GM23338 (cell line): ENCODE measurements at regions not wholly inside any gene's neighbourhood (a gene's known extent, or its start where the extent isn't known, plus 50 kb on each side); places are given as distances from the start of the nearest gene placed in this dataset.
"Not testable (repeated sequence)": the region's sequence is repeated elsewhere in the genome, so short reads cannot be mapped to it uniquely, and the experiment has no call there.

Experiments
- ATAC-seq: fragments of 200-7000 bp; cut with Tn5 transposase; 3 replicates; pipeline ENCODE4 v1.9.1; 2020
- DNase-seq: peaks from one replicate; pipeline ENCODE4 v3.0.0-alpha.2; 2015; ENCODE audit warnings: low spot score
- H2AFZ ChIP-seq: fragments of 200-600 bp; sonication (generic); 2 replicates; pipeline ENCODE4 v1.8.0; 2016; ENCODE audit warnings: antibody characterized with exemption, mild to moderate bottlenecking, moderate library complexity
- H3F3A ChIP-seq: fragments of 200-600 bp; sonication (generic); replicated peaks from 2 replicates; pipeline ENCODE4 v1.8.0; 2017; ENCODE audit warnings: antibody characterized with exemption, mixed run types, low read depth
- H3K27ac ChIP-seq: fragments of 200-600 bp; sonication (generic); 2 replicates; pipeline ENCODE4 v1.6.1; 2016; ENCODE audit warnings: low read depth
- H3K27me3 ChIP-seq: fragments of 200-600 bp; sonication (generic); 2 replicates; pipeline ENCODE4 v1.8.0; 2016; ENCODE audit warnings: mild to moderate bottlenecking, mixed run types, moderate library complexity; ENCODE audit not compliant: insufficient read depth
- H3K36me3 ChIP-seq: fragments of 200-600 bp; sonication (generic); 2 replicates; pipeline ENCODE4 v1.8.0; 2016; ENCODE audit warnings: mild to moderate bottlenecking; ENCODE audit not compliant: insufficient read depth
- H3K4me1 ChIP-seq: fragments of 200-600 bp; sonication (generic); 2 replicates; pipeline ENCODE4 v1.8.0; 2016; ENCODE audit warnings: mild to moderate bottlenecking, moderate library complexity; ENCODE audit not compliant: insufficient read depth
- H3K4me2 ChIP-seq: fragments of 200-600 bp; sonication (generic); 2 replicates; pipeline ENCODE4 v1.7.1; 2017; ENCODE audit warnings: mixed run types
- H3K4me3 ChIP-seq: fragments of 200-600 bp; sonication (generic); 2 replicates; pipeline ENCODE4 v1.6.1; 2016; ENCODE audit warnings: mixed run types
- H3K79me2 ChIP-seq: fragments of 200-600 bp; sonication (generic); replicated peaks from 2 replicates; pipeline ENCODE4 v1.8.0; 2017; ENCODE audit warnings: mild to moderate bottlenecking; ENCODE audit not compliant: insufficient read depth
- H3K9me2 ChIP-seq: fragments of 200-600 bp; sonication (generic); 2 replicates; pipeline ENCODE4 v1.8.0; 2017; ENCODE audit not compliant: insufficient read depth
- H4K20me1 ChIP-seq: fragments of 200-600 bp; sonication (generic); replicated peaks from 2 replicates; pipeline ENCODE4 v1.8.0; 2017; ENCODE audit warnings: mild to moderate bottlenecking; ENCODE audit not compliant: insufficient read depth
- H3K27ac Mint-ChIP-seq: 2 replicates; pipeline ENCODE4 v1.8.0; 2020; ENCODE audit warnings: inconsistent platforms, mild to moderate bottlenecking, moderate library complexity, mixed read lengths
- H3K27me3 Mint-ChIP-seq: 3 replicates; pipeline ENCODE4 v1.8.0; 2022; ENCODE audit warnings: low read depth, mild to moderate bottlenecking, moderate library complexity, mixed read lengths, inconsistent platforms; ENCODE audit not compliant: insufficient read depth, poor library complexity
- H3K36me3 Mint-ChIP-seq: 3 replicates; pipeline ENCODE4 v1.8.0; 2021; ENCODE audit warnings: low read depth, mild to moderate bottlenecking, inconsistent platforms, moderate library complexity, mixed read lengths
- H3K4me1 Mint-ChIP-seq: 3 replicates; pipeline ENCODE4 v1.8.0; 2020; ENCODE audit warnings: mild to moderate bottlenecking, inconsistent platforms, mixed read lengths
- H3K4me3 Mint-ChIP-seq: 3 replicates; pipeline ENCODE4 v1.8.0; 2021; ENCODE audit warnings: moderate library complexity, mild to moderate bottlenecking, inconsistent platforms, mixed read lengths
- H3K9me3 Mint-ChIP-seq: 3 replicates; pipeline ENCODE4 v1.8.0; 2020; ENCODE audit warnings: moderate library complexity, mild to moderate bottlenecking, inconsistent platforms, mixed read lengths
- CREB1 ChIP-seq: fragments of 250-450 bp; sonication (Bioruptor Pico); IDR thresholded peaks from 2 replicates; pipeline ENCODE4 v1.5.0; 2020; ENCODE audit warnings: low read depth, mild to moderate bottlenecking, moderate library complexity
- EZH2 ChIP-seq: fragments of 200-600 bp; sonication (generic); IDR thresholded peaks from one replicate; pipeline ENCODE4 v1.8.0; 2017; ENCODE audit warnings: antibody characterized with exemption, mild to moderate bottlenecking, low read depth; ENCODE audit not compliant: unreplicated experiment
- EZH2phosphoT487 ChIP-seq: fragments of 200-600 bp; sonication (generic); IDR thresholded peaks from one replicate; pipeline ENCODE4 v1.8.1; 2018; ENCODE audit warnings: antibody characterized with exemption; ENCODE audit not compliant: unreplicated experiment
- JUNB ChIP-seq: IDR thresholded peaks from one replicate; pipeline ENCODE4 v1.6.1; 2016; ENCODE audit warnings: antibody characterized with exemption; ENCODE audit not compliant: unreplicated experiment
- NANOG ChIP-seq: IDR thresholded peaks from 2 replicates; pipeline ENCODE4 v1.6.1; 2016; ENCODE audit warnings: antibody characterized with exemption, borderline replicate concordance
- POLR2AphosphoS5 ChIP-seq: IDR thresholded peaks from 2 replicates; pipeline ENCODE4 v1.6.1; 2016; ENCODE audit warnings: antibody characterized with exemption, low read depth
- STAT1 ChIP-seq: IDR thresholded peaks from one replicate; pipeline ENCODE4 v1.6.1; 2016; ENCODE audit warnings: antibody characterized with exemption; ENCODE audit not compliant: unreplicated experiment
- ZNF114 ChIP-seq: fragments of 250-450 bp; sonication (Bioruptor Pico); IDR thresholded peaks from 2 replicates; pipeline ENCODE4 v1.5.0; 2020; ENCODE audit warnings: mild to moderate bottlenecking, moderate library complexity
- ZNF331 ChIP-seq: fragments of 250-450 bp; sonication (Bioruptor Pico); IDR thresholded peaks from 2 replicates; pipeline ENCODE4 v1.5.0; 2020; ENCODE audit warnings: low read depth, mild to moderate bottlenecking, moderate library complexity
- TF ChIP-seq, protein P1 (sequence below): fragments of 250-450 bp; sonication (Bioruptor Pico); IDR thresholded peaks from 2 replicates; pipeline ENCODE4 v1.5.0; 2020; ENCODE audit warnings: mild to moderate bottlenecking, moderate library complexity
- TF ChIP-seq, protein P2 (sequence below): IDR thresholded peaks from 2 replicates; pipeline ENCODE4 v1.6.1; 2016; ENCODE audit warnings: antibody characterized with exemption
- TF ChIP-seq, protein P3 (sequence below): IDR thresholded peaks from one replicate; pipeline ENCODE4 v1.6.1; 2018; ENCODE audit warnings: antibody characterized with exemption; ENCODE audit not compliant: unreplicated experiment

DNA sequence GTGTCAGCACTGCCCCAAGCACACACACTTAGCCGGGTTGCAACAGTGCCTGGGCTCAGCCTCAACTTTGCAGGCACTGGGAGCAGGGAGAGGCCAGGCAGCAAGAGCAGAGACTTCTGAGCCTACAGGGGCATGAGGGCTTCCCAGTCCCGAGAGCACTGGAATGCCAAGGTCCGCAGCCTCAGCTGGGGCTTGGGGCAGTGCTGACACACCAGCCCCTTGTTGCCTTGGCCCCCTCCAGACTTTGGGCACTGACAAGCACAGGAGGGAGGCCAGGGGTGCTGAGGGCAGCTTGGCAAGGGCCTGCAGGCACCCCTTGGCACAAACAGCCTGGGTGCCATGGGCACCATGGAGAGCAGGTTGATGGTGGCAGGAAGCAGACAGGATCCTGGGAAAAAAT, 531.1 kb upstream of the SLC39A10 start:
- H3F3A ChIP-seq, H3K4me1 Mint-ChIP-seq, H3K4me1 ChIP-seq: not testable (repeated sequence)

DNA sequence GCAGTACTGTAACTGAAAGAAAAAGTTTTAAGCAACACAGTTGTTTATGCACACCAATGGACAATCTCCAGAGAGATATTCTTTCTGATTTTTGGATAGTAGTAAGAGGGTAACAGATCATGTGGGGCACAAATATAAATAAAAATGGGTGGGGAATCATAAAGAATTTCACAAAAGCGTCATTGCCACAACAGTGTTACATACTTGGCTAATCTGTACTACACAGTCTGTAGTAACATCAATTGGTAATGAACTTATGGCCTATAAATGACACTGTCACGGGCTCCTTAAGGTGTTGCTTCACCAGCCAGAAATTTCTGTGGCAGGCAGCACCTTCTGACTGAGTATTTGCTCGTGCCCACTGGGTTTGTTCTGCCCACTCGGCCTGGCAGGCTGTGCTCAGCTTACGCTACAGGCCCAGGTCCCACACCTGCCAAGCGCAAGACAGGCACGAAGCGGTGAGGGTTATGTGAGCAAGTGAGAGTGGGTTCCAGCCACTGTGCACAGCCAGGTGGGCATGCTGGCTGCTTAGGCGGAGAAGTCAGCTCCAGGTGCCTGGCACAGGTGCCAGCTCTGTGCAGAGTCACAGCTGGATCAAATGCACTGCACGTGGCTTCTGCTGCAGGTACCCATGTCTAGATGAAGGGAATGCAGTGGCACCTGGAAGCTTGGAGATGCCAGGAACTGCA, 532.5 kb upstream of the SLC39A10 start:
- H3K27me3 Mint-ChIP-seq, result no peaks in the 10 kb centered on the region
- H3K36me3 Mint-ChIP-seq, result no peaks in the 10 kb centered on the region
- DNase-seq (no peak), ATAC-seq (no peak)
- no peak overlapping the region for H3K27ac ChIP-seq
- no peaks in the 10 kb centered on the region for H4K20me1 ChIP-seq
- H3K27ac Mint-ChIP-seq, result no peak overlapping the region
- H3K79me2 ChIP-seq, result no peaks in the 10 kb centered on the region
- no peak overlapping the region for H3K4me3 ChIP-seq
- no peak overlapping the region for H3K4me3 Mint-ChIP-seq
- H3K4me1 Mint-ChIP-seq, result peaks cover 5% of the 10 kb centered on the region; the same call in 2 of the 3 replicates
- H3F3A ChIP-seq, result no peaks in the 10 kb centered on the region
- H3K9me2 ChIP-seq, result no peaks in the 10 kb centered on the region
- no peaks in the 10 kb centered on the region for H3K4me1 ChIP-seq
- H3K36me3 ChIP-seq, result no peaks in the 10 kb centered on the region
- H3K4me2 ChIP-seq, result no peak overlapping the region
- no peak overlapping the region for H2AFZ ChIP-seq
- H3K9me3 Mint-ChIP-seq, result no peaks in the 10 kb centered on the region; the same call in 2 of the 3 replicates
- H3K27me3 ChIP-seq, result no peaks in the 10 kb centered on the region
- TF ChIP-seq, protein P1, sequence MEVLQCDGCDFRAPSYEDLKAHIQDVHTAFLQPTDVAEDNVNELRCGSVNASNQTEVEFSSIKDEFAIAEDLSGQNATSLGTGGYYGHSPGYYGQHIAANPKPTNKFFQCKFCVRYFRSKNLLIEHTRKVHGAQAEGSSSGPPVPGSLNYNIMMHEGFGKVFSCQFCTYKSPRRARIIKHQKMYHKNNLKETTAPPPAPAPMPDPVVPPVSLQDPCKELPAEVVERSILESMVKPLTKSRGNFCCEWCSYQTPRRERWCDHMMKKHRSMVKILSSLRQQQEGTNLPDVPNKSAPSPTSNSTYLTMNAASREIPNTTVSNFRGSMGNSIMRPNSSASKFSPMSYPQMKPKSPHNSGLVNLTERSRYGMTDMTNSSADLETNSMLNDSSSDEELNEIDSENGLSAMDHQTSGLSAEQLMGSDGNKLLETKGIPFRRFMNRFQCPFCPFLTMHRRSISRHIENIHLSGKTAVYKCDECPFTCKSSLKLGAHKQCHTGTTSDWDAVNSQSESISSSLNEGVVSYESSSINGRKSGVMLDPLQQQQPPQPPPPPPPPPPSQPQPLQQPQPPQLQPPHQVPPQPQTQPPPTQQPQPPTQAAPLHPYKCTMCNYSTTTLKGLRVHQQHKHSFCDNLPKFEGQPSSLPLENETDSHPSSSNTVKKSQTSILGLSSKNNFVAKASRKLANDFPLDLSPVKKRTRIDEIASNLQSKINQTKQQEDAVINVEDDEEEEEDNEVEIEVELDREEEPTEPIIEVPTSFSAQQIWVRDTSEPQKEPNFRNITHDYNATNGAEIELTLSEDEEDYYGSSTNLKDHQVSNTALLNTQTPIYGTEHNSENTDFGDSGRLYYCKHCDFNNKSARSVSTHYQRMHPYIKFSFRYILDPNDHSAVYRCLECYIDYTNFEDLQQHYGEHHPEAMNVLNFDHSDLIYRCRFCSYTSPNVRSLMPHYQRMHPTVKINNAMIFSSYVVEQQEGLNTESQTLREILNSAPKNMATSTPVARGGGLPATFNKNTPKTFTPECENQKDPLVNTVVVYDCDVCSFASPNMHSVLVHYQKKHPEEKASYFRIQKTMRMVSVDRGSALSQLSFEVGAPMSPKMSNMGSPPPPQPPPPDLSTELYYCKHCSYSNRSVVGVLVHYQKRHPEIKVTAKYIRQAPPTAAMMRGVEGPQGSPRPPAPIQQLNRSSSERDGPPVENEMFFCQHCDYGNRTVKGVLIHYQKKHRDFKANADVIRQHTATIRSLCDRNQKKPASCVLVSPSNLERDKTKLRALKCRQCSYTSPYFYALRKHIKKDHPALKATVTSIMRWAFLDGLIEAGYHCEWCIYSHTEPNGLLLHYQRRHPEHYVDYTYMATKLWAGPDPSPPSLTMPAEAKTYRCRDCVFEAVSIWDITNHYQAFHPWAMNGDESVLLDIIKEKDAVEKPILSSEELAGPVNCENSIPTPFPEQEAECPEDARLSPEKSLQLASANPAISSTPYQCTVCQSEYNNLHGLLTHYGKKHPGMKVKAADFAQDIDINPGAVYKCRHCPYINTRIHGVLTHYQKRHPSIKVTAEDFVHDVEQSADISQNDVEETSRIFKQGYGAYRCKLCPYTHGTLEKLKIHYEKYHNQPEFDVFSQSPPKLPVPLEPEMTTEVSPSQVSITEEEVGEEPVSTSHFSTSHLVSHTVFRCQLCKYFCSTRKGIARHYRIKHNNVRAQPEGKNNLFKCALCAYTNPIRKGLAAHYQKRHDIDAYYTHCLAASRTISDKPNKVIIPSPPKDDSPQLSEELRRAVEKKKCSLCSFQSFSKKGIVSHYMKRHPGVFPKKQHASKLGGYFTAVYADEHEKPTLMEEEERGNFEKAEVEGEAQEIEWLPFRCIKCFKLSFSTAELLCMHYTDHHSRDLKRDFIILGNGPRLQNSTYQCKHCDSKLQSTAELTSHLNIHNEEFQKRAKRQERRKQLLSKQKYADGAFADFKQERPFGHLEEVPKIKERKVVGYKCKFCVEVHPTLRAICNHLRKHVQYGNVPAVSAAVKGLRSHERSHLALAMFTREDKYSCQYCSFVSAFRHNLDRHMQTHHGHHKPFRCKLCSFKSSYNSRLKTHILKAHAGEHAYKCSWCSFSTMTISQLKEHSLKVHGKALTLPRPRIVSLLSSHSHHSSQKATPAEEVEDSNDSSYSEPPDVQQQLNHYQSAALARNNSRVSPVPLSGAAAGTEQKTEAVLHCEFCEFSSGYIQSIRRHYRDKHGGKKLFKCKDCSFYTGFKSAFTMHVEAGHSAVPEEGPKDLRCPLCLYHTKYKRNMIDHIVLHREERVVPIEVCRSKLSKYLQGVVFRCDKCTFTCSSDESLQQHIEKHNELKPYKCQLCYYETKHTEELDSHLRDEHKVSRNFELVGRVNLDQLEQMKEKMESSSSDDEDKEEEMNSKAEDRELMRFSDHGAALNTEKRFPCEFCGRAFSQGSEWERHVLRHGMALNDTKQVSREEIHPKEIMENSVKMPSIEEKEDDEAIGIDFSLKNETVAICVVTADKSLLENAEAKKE (CRISPR knock-in tag), result no peak
- TF ChIP-seq EZH2phosphoT487 (no peak), STAT1 (no peak), NANOG (no peak), ZNF114 (CRISPR knock-in tag) (no peak), CREB1 (CRISPR knock-in tag) (no peak), POLR2AphosphoS5 (no peak), EZH2 (no peak), JUNB (no peak), ZNF331 (CRISPR knock-in tag) (no peak)
- TF ChIP-seq, protein P2, sequence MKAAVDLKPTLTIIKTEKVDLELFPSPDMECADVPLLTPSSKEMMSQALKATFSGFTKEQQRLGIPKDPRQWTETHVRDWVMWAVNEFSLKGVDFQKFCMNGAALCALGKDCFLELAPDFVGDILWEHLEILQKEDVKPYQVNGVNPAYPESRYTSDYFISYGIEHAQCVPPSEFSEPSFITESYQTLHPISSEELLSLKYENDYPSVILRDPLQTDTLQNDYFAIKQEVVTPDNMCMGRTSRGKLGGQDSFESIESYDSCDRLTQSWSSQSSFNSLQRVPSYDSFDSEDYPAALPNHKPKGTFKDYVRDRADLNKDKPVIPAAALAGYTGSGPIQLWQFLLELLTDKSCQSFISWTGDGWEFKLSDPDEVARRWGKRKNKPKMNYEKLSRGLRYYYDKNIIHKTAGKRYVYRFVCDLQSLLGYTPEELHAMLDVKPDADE, result no peak
- TF ChIP-seq, protein P3, sequence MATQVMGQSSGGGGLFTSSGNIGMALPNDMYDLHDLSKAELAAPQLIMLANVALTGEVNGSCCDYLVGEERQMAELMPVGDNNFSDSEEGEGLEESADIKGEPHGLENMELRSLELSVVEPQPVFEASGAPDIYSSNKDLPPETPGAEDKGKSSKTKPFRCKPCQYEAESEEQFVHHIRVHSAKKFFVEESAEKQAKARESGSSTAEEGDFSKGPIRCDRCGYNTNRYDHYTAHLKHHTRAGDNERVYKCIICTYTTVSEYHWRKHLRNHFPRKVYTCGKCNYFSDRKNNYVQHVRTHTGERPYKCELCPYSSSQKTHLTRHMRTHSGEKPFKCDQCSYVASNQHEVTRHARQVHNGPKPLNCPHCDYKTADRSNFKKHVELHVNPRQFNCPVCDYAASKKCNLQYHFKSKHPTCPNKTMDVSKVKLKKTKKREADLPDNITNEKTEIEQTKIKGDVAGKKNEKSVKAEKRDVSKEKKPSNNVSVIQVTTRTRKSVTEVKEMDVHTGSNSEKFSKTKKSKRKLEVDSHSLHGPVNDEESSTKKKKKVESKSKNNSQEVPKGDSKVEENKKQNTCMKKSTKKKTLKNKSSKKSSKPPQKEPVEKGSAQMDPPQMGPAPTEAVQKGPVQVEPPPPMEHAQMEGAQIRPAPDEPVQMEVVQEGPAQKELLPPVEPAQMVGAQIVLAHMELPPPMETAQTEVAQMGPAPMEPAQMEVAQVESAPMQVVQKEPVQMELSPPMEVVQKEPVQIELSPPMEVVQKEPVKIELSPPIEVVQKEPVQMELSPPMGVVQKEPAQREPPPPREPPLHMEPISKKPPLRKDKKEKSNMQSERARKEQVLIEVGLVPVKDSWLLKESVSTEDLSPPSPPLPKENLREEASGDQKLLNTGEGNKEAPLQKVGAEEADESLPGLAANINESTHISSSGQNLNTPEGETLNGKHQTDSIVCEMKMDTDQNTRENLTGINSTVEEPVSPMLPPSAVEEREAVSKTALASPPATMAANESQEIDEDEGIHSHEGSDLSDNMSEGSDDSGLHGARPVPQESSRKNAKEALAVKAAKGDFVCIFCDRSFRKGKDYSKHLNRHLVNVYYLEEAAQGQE, result no peak

More for the DNA sequence above, 531.1 kb upstream of the SLC39A10 start:
- not testable (repeated sequence) for H3K36me3 ChIP-seq, ATAC-seq, H3K79me2 ChIP-seq, H3K36me3 Mint-ChIP-seq, H3K27me3 ChIP-seq, DNase-seq, H4K20me1 ChIP-seq, H3K27me3 Mint-ChIP-seq, H3K9me2 ChIP-seq, H3K27ac ChIP-seq, H3K4me2 ChIP-seq, H3K9me3 Mint-ChIP-seq, H3K4me3 ChIP-seq, H3K27ac Mint-ChIP-seq, H3K4me3 Mint-ChIP-seq, H2AFZ ChIP-seq
